SK-N-SH (cell line): ENCODE measurements at regions not wholly inside any gene's neighbourhood (a gene's known extent, or its start where the extent isn't known, plus 50 kb on each side); places are given as distances from the start of the nearest gene placed in this dataset.

Source experiments
- CTCF ChIP-seq: fragments of 200-600 bp; sonication (generic); IDR thresholded peaks from 2 replicates; pipeline ENCODE4 v1.6.1; 2017; ENCODE audit warnings: antibody characterized with exemption, mild to moderate bottlenecking, moderate library complexity
- EP300 ChIP-seq, 2 experiments: IDR thresholded peaks; 2 replicates each; pipeline versions ENCODE4 v1.4.0 to v1.6.1; 2012; ENCODE audit warnings: borderline replicate concordance in 1 of 2, low read depth in 1 of 2, low read length in 1 of 2
- EZH2phosphoT487 ChIP-seq: fragments of 200-600 bp; sonication (generic); IDR thresholded peaks from 2 replicates; pipeline ENCODE4 v1.6.1; 2017; ENCODE audit warnings: low read depth, mixed run types, mild to moderate bottlenecking, antibody characterized with exemption, moderate library complexity, borderline replicate concordance
- FOSL2 ChIP-seq: IDR thresholded peaks from 2 replicates; pipeline ENCODE4 v1.4.0; 2012; ENCODE audit warnings: low read depth, mild to moderate bottlenecking, moderate library complexity, borderline replicate concordance
- FOXM1 ChIP-seq: IDR thresholded peaks from 2 replicates; pipeline ENCODE4 v1.4.0; 2012; ENCODE audit warnings: low read depth, mild to moderate bottlenecking
- MAX ChIP-seq: IDR thresholded peaks from 2 replicates; pipeline ENCODE4 v1.4.0; 2012; ENCODE audit warnings: low read depth
- MEF2A ChIP-seq: IDR thresholded peaks from 2 replicates; pipeline ENCODE4 v1.4.0; 2012; ENCODE audit warnings: low read depth, borderline replicate concordance
- MXI1 ChIP-seq: IDR thresholded peaks from 2 replicates; pipeline ENCODE4 v1.6.1; 2012; ENCODE audit warnings: mild to moderate bottlenecking, low read depth, low read length, improper control_type of control experiment
- PBX3 ChIP-seq: IDR thresholded peaks from 2 replicates; pipeline ENCODE4; 2012
- POLR2AphosphoS5 ChIP-seq: IDR thresholded peaks from 2 replicates; pipeline ENCODE4 v1.6.1; 2012; ENCODE audit warnings: low read depth, low read length
- RAD21 ChIP-seq: IDR thresholded peaks from 2 replicates; pipeline ENCODE4 v1.6.1; 2012; ENCODE audit warnings: mild to moderate bottlenecking, low read length
- TCF12 ChIP-seq: IDR thresholded peaks from 2 replicates; pipeline ENCODE4 v1.4.0; 2012
- TEAD4 ChIP-seq: IDR thresholded peaks from 2 replicates; pipeline ENCODE4 v1.4.0; 2012; ENCODE audit warnings: mild to moderate bottlenecking, borderline replicate concordance; ENCODE audit not compliant: insufficient read depth
- USF2 ChIP-seq: fragments of 150-350 bp; IDR thresholded peaks from 2 replicates; pipeline ENCODE4 v1.6.1; 2017; ENCODE audit warnings: antibody characterized with exemption, low read length, low read depth, borderline replicate concordance

GRCh38 chr17:77390870-77391269, 250.1 kb downstream of the SEC14L1 start:
- TF ChIP-seq FOSL2 (no peak), CTCF (no peak), MAX (no peak), TEAD4 (no peak), EP300 (IDR thresholded peaks at IDR 0.05; ENCODE audit: borderline replicate concordance in 1 of 2, low read depth in 1 of 2, low read length in 1 of 2) (no peak), USF2 (no peak), POLR2AphosphoS5 (no peak), RAD21 (no peak), PBX3 (no peak), EZH2phosphoT487 (no peak), MXI1 (no peak), FOXM1 (no peak), TCF12 (no peak), MEF2A (no peak)
